ENCODE measurements at regions not wholly inside any gene's neighbourhood (a gene's known extent, or its start where the extent isn't known, plus 50 kb on each side); places are given as distances from the start of the nearest gene placed in this dataset.

- no peak for TF ChIP-seq CTCF (IDR thresholded peaks at IDR 0.05; ENCODE audit: insufficient read depth, low read length, poor library complexity, severe bottlenecking)
- no peak for TF ChIP-seq EZH2phosphoT487 (conservative IDR thresholded peaks at IDR 0.05; ENCODE audit: low read length)
Observed at GRCh38 chr21:21668198-21668597, 670.0 kb downstream of the NCAM2 start.
